ENCODE measurements at regions not wholly inside any gene's neighbourhood (a gene's known extent, or its start where the extent isn't known, plus 50 kb on each side); places are given as distances from the start of the nearest gene placed in this dataset.

DNA sequence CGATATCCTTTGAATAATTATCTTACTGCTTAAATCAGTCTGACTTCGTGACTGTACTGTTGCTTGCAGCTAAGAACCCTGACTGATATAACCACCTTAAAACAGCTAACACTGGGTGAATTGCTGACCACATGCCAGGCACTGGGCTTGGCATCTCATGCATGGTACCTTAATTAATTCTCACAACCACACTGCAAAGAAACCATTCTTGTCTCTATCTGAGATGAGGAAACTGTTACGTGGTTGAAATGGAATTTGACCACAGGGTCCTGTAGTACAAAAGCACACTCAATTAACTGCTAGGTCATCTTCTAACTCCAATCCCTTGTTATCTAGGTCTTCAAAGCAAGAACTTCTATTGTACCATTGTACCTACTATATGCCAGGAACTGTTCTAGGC lies 92.7 kb upstream of the PRICKLE2 start:
- no peak for DNase-seq (ENCODE audit: low spot score)

DNA sequence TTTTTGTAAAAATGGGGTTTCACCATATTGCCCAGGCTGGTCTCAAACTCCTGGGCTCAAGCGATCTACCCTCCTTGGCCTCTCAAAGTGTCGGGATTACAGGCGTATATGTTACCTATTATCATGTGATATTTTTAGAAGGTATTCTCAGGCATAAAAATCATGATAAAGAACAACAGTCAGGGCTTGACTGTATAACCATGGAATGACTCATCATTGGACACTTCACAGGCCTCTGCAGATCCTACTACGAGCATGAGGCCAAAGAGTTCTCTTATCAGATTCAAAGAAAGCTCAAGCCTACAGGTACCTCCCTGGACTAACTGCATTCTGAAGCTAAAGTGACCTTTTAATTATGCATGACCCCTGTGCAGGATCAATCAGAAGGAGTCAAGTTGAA lies 91.7 kb upstream of the PRICKLE2 start:
- no peak for DNase-seq (ENCODE audit: low spot score)

DNA sequence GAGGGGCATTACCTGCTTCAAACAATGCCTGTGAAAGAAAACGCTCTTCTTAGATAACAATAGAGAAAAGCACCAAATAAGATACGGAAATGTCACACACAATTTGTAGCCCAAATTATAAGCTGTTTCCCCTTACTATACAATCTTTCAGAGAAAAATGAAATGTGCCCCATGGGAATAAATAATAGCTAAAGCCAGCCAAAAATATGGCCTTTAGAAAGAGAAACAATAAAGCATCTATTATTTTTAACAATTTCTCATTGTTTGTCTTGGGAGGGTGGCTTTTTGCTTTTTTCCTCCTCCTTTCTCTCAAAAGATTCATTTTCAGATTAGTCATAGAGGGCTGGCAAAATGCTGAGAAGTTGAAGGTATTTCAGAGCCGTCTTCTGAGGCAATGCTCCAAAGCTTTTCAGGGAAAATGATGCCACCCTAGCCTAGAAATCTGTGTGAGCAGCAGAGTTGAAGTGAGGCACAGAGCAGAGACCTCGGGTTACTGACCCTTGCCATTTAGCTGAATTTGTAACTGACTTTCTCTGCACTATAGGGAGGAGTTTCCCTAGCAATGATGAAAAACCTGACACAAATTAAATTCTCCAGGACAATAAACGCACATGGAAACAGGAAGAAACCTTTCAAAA lies 86.3 kb upstream of the PRICKLE2 start:
- peak; percentile 11 for DNase-seq (ENCODE audit: low spot score)

- no peak for DNase-seq (ENCODE audit: low spot score)
Measured at GRCh38 chr3:64308931-64309330, 83.7 kb upstream of the PRICKLE2 start.

GRCh38 chr3:64306745-64307144 lies 81.5 kb upstream of the PRICKLE2 start:
- no peak for DNase-seq (ENCODE audit: low spot score)

GRCh38 chr3:64305731-64306130 lies 80.5 kb upstream of the PRICKLE2 start:
- DNase-seq (ENCODE audit: low spot score), result no peak

- no peak for DNase-seq (ENCODE audit: low spot score)
Measured at GRCh38 chr3:64304828-64305410, 79.7 kb upstream of the PRICKLE2 start.

- DNase-seq (ENCODE audit: low spot score), result no peak
Measured at GRCh38 chr3:64303881-64304280, 78.6 kb upstream of the PRICKLE2 start.

DNA sequence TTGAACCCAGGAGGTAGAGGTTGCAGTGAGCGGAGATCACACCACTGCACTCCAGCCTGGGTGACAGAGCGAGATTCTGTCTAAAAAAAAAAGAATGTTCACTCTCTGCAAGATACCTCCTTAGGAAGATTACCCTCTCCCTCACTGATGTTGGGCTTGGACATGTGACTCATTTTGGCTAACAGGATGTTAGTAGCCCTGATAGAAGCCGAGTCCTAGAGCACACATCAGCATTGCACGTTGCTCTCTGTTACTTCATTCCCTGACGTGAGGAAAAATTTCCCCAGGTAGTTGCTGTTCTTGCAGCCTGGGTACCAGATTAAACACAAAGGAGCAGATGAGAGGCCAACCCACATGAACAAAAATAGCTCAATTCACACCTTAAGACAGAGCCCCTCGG lies 78.1 kb upstream of the PRICKLE2 start:
- no peak for DNase-seq (ENCODE audit: low spot score)

DNA sequence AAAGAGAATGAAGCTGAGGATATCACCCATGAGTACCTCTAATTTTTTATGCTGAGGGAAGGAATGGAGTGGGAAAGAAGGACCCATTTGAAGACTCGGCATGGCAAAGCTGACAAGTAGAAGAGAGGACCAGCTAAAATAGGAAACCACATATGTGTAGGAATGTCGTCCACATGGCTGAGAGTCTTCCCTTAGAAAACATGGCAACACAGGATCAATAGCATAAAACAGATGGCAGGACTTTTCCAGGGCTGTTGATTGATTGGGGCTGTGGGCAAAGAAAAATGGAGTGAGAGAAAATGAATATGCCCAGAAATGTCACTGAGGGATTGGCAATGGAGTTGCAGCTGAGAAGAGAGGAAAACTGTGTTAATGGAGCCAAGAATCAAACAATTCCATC lies 76.2 kb upstream of the PRICKLE2 start:
- DNase-seq (ENCODE audit: low spot score), result no peak

GRCh38 chr3:64300790-64301423 lies 75.6 kb upstream of the PRICKLE2 start:
- no peak for DNase-seq (ENCODE audit: low spot score)

- no peak for DNase-seq (ENCODE audit: low spot score)
Measured at GRCh38 chr3:64299206-64299605, 73.9 kb upstream of the PRICKLE2 start.

DNA sequence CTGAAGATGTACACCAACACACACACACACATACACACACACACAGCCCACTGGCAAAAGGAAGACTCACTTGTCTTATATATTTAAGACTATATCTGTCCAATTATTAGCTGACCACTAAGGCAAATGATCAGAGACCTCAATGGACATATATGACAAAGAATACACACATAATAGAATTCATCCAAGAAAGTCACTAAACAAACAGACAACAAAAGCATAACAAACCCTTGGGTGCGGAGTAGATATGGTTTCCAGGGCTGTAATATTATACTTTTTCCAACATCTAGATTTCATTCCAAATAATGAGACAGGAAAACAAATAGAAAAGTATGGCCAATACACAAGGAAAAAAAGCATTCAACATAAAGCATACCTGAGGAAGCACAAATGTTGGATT lies 72.3 kb upstream of the PRICKLE2 start:
- no peak for DNase-seq (ENCODE audit: low spot score)

DNA sequence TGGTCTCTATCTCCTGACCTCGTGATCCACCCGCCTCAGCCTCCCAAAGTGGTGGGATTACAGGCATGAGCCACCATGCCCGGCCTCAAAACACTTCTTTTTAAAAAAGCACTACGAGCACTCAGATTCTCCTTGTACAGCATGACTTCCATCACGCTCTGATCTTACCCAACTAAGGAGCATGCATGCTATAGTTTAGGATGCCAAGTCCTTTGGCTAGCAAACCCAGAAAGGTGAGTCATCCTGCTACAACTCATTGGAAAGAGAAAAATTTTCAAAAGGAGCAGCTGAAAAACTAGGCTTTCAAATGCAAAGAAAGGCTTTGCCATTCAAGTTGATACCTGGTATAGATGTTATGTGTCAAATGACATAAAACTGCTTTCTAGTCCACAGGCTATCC lies 70.3 kb upstream of the PRICKLE2 start:
- no peak for DNase-seq (ENCODE audit: low spot score)

GRCh38 chr3:64294771-64295170 lies 69.5 kb upstream of the PRICKLE2 start:
- no peak for DNase-seq (ENCODE audit: low spot score)

GRCh38 chr3:64293121-64293520 lies 67.9 kb upstream of the PRICKLE2 start:
- no peak for DNase-seq (ENCODE audit: low spot score)

DNA sequence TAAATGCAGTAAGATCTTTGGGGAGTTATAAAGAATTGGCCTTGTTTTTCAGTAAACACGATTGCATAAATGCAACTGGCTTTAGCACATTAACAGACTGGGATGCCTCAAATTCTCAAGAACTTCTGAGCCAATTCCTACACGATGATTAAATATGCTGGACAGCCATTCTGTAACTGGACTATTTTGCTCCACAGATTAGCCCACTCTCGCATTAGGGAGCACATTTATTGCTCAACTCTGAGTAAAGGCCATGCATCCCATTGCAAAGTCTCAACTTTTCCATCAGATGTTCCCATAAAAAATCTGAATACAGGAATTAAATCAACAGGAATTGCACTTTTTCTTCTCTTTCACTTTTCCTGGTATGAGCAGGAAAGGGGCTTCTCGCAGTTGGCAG lies 66.7 kb upstream of the PRICKLE2 start:
- DNase-seq (ENCODE audit: low spot score), result no peak

- DNase-seq (ENCODE audit: low spot score), result no peak
Measured at GRCh38 chr3:64291345-64291744, 66.1 kb upstream of the PRICKLE2 start.

GRCh38 chr3:64290864-64291263 lies 65.6 kb upstream of the PRICKLE2 start:
- no peak for DNase-seq (ENCODE audit: low spot score)

GRCh38 chr3:64290161-64290560 lies 64.9 kb upstream of the PRICKLE2 start:
- DNase-seq (ENCODE audit: low spot score), result no peak

DNA sequence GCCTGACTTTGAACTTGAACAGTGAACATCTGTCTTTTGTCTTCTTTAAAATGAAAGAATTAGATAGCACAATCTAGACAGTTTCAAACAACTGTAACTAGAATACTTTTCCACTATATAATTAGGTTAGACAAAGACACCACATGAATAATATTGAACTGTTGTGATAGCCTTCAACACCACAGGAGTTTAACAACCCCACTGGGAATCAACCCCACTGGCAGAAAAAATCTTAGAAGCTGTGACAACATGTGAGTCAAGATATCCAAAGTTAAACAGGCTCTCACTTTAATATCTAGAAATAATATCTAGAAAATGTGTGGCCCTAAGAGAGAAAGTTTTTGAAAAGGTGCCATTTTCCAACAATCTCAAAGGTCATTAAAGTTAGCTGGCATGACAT lies 64.4 kb upstream of the PRICKLE2 start:
- no peak for DNase-seq (ENCODE audit: low spot score)

GRCh38 chr3:64278625-64279024 lies 53.4 kb upstream of the PRICKLE2 start:
- DNase-seq (ENCODE audit: low spot score), result no peak

DNA sequence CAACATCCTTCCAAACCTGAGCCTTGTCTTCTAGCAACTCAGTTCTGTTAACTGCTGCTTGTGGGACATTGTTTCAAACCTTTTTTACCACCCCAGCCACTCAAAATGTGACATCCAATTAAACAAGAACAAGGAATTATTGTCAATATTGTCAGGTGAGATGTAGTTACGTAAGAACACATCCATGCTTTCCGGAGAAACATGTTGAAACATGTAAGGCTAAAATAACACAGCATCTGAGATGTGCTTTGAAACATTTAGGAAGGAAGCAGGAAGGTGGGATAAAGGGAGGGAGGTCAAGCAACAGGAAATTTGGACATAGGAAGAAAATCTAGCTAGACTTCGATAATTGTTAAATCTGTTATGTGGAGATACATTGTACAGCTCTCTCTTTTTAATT lies 50.9 kb upstream of the PRICKLE2 start:
- DNase-seq (ENCODE audit: low spot score), result no peak
